Peyer's patch (tissue), 4 donors: ENCODE measurements at regions not wholly inside any gene's neighbourhood (a gene's known extent, or its start where the extent isn't known, plus 50 kb on each side); places are given as distances from the start of the nearest gene placed in this dataset.
"Not testable (repeated sequence)": the region's sequence is repeated elsewhere in the genome, so short reads cannot be mapped to it uniquely, and the experiment has no call there.

Experiments used
- DNase-seq, 3 donors: peaks; one replicate each; pipeline ENCODE4 v3.0.0-alpha.2; 2017 to 2019
- H3K27ac ChIP-seq, 4 donors: fragments of 200-600 bp; sonication (generic); one replicate each; pipeline ENCODE4 v1.5.1; 2016 to 2019
- H3K27me3 ChIP-seq, 2 donors: fragments of 200-600 bp; sonication (generic); one replicate each; pipeline ENCODE4 v1.5.1; 2019
- H3K36me3 ChIP-seq, 3 donors: fragments of 200-600 bp; sonication (generic); one replicate each; pipeline ENCODE4 v1.5.1; 2016 to 2019
- H3K4me1 ChIP-seq, 4 donors: fragments of 200-600 bp; sonication (generic); one replicate each; pipeline ENCODE4 v1.5.1; 2016 to 2019
- H3K4me3 ChIP-seq, 4 donors: fragments of 200-600 bp; sonication (generic); 1 replicate in 3 of 4; 2 replicates in 1 of 4; pipeline ENCODE4 v1.5.1; 2016 to 2019; ENCODE audit warnings: mild to moderate bottlenecking in 1 of 4
- H3K9me3 ChIP-seq, 4 donors: fragments of 200-600 bp; sonication (generic); one replicate each; pipeline ENCODE4 v1.5.1; 2016 to 2019; ENCODE audit warnings: mild to moderate bottlenecking in 1 of 4
- CTCF ChIP-seq, 6 experiments: fragments of 450-650 bp in 4 of 6; fragments of 200-600 bp in 2 of 6; sonication (generic) in 1 of 6; IDR thresholded peaks; one replicate each; pipeline ENCODE4 v1.5.1; 2017 to 2019; ENCODE audit warnings: antibody characterized with exemption in 6 of 6, mild to moderate bottlenecking in 3 of 6, moderate library complexity in 1 of 6
- POLR2A ChIP-seq, 2 donors: fragments of 450-650 bp; IDR thresholded peaks; one replicate each; pipeline ENCODE4 v1.5.1; 2017; ENCODE audit warnings: antibody characterized with exemption in 2 of 2, mild to moderate bottlenecking in 2 of 2, moderate library complexity in 2 of 2

DNA sequence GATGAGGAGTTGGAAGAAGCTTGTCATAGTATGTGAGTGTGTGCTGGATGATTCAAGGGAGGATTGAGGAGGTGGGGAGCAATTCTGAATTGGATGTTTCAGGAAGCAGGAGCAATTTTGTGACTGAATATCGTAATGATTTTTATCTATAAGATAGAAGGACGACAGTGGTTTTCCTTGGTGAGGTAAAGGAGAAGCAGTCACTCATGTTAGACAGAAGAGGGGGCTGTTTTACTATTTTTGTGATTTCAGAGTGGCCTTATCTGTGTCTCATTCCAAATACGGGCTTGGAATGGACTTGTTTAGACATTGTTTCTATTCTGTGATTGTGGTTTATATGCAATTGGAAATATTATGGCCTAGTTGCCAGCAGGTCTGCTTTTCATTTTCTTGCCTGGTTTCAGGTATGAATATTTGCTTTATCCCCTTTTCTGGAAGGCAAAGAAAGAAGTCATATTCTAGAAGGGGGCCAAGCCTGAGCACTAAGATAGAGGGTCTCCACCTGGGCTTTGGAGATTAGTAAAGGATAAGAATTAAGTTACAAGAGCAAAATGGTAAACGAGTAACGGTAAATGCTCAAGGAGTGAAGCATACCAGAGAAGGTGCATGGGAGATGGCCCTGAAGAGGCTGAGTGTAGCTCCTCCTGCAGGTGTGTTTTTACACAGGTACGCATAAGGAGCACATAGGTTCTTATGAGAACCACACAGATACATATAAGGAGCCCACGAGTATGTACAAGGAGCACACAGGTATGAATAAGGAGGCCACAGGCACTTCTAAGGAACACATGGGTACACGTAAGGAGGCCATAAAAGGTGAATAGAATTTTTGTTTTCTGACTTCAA is 124.6 kb upstream of the KCNAB1 start:
- Histone ChIP-seq H3K27me3 (no peaks in the 10 kb centered on the region), H3K36me3 (no peaks in the 10 kb centered on the region), H3K9me3 (no peaks in the 10 kb centered on the region), H3K4me3 (no peak overlapping the region), H3K4me1 (no peaks in the 10 kb centered on the region), H3K27ac (no peak overlapping the region)
- no peak for DNase-seq
- TF ChIP-seq POLR2A (IDR thresholded peaks at IDR 0.05) (no peak), CTCF (IDR thresholded peaks at IDR 0.05) (peak in 4 of 6 experiments; percentile 26 to 36 (median 30))

DNA sequence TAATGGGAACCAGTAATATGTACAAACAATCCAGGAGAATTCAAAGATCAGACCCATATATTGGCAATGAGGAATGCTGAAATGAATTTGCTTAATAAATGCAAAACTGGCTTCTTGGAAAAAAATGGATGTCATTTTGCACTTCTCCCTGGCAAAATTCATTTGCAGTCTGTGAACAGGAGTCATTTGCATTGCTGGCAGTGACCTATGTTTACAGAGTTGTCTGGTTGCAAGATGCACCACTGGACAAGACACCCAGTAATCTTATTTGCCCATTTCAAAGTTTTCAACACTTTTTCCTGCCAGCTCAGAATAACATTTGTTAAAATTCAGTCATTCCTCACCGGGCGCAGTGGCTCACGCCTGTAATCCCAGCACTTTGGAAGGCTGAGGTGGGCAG is 123.5 kb upstream of the KCNAB1 start:
- H3K4me3 ChIP-seq, result no peak overlapping the region
- no peaks in the 10 kb centered on the region for H3K4me1 ChIP-seq
- H3K27ac ChIP-seq, result no peak overlapping the region
- DNase-seq, result no peak
- H3K9me3 ChIP-seq, result no peaks in the 10 kb centered on the region
- no peaks in the 10 kb centered on the region for H3K27me3 ChIP-seq
- no peaks in the 10 kb centered on the region for H3K36me3 ChIP-seq
- TF ChIP-seq CTCF (IDR thresholded peaks at IDR 0.05) (no peak), POLR2A (IDR thresholded peaks at IDR 0.05) (no peak)

DNA sequence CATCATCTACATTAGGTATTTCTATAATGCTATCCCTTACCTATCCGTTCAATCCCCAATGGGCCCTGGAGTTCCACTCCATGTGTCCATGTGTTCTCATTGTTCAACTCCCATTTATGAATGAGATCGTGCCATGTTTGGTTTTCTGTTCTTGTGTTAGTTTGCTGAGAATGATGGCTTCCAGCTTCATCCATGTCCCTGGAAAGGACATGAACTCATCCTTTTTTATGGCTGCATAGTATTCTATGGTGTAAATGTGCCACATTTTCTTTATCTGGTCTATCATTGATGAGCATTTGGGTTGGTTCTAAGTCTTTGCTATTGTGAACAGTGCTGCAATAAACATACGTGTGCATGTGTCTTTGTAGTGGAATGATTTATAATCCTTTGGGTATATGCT is 122.2 kb upstream of the KCNAB1 start:
- H3K9me3 ChIP-seq, DNase-seq, H3K4me1 ChIP-seq, H3K36me3 ChIP-seq, H3K27ac ChIP-seq, H3K4me3 ChIP-seq, H3K27me3 ChIP-seq: not testable (repeated sequence)

- Histone ChIP-seq H3K4me3 (no peak overlapping the region), H3K36me3 (no peaks in the 10 kb centered on the region), H3K27me3 (no peaks in the 10 kb centered on the region), H3K9me3 (no peaks in the 10 kb centered on the region), H3K27ac (no peak overlapping the region), H3K4me1 (no peaks in the 10 kb centered on the region)
- no peak for TF ChIP-seq CTCF (IDR thresholded peaks at IDR 0.05)
- TF ChIP-seq POLR2A (IDR thresholded peaks at IDR 0.05), result no peak
- DNase-seq, result no peak
Measured at GRCh38 chr3:156005736-156006135, 114.6 kb upstream of the KCNAB1 start.

DNA sequence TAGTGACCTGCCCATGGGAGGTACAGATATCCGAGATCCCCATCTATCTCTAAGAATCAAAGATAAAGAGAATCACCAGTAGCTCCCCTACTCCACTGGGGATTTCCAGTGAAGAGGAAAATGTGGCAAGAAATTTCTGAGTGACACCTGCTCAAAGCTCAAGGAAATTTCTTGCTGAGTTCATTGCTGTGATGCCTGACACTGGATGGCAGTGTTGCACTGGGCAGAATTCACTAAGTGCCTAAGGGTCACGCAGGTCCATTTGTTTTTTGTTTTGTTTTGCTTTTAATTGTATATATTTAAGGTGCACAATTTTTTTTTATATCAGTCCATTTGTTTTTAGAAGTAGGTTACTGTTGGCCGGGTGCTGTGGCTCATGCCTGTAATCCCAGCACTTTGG is 109.5 kb upstream of the KCNAB1 start:
- H3K27ac ChIP-seq, result no peak overlapping the region
- no peaks in the 10 kb centered on the region for H3K4me1 ChIP-seq
- H3K4me3 ChIP-seq, result no peak overlapping the region
- no peaks in the 10 kb centered on the region for H3K9me3 ChIP-seq
- H3K27me3 ChIP-seq, result no peaks in the 10 kb centered on the region
- no peaks in the 10 kb centered on the region for H3K36me3 ChIP-seq
- DNase-seq, result no peak
- peak in 1 of 6 experiments; percentile 11 for TF ChIP-seq CTCF (IDR thresholded peaks at IDR 0.05)
- TF ChIP-seq POLR2A (IDR thresholded peaks at IDR 0.05), result no peak

- TF ChIP-seq CTCF (IDR thresholded peaks at IDR 0.05) (no peak), POLR2A (IDR thresholded peaks at IDR 0.05) (no peak)
- Histone ChIP-seq H3K36me3 (no peaks in the 10 kb centered on the region), H3K4me1 (no peaks in the 10 kb centered on the region), H3K27ac (no peak overlapping the region), H3K27me3 (no peaks in the 10 kb centered on the region), H3K4me3 (no peak overlapping the region), H3K9me3 (no peaks in the 10 kb centered on the region)
- no peak for DNase-seq
Measured at GRCh38 chr3:156014489-156014888, 105.9 kb upstream of the KCNAB1 start.
